ENCODE measurements at regions not wholly inside any gene's neighbourhood (a gene's known extent, or its start where the extent isn't known, plus 50 kb on each side); places are given as distances from the start of the nearest gene placed in this dataset.

- peaks cover 62% of the 10 kb centered on the region for H3K9me3 Mint-ChIP-seq
- H3K4me3 Mint-ChIP-seq: no peak overlapping the region
- no peak overlapping the region for H3K27ac Mint-ChIP-seq
- no peaks in the 10 kb centered on the region for H3K4me1 Mint-ChIP-seq
- ChIA-PET CTCF (no interaction called here), POLR2A (no interaction called here)
- ATAC-seq (no peak), DNase-seq (ENCODE audit: low spot score) (no peak)
- TF ChIP-seq TEAD1 (CRISPR knock-in tag; IDR thresholded peaks at IDR 0.05) (no peak), ELF4 (CRISPR knock-in tag; IDR thresholded peaks at IDR 0.05; ENCODE audit: low read depth) (no peak), PRDM15 (CRISPR knock-in tag; IDR thresholded peaks at IDR 0.05) (no peak), ATF3 (CRISPR knock-in tag; conservative IDR thresholded peaks at IDR 0.05) (no peak), ARID4B (CRISPR knock-in tag; IDR thresholded peaks at IDR 0.05; ENCODE audit: borderline replicate concordance) (no peak), ZNF263 (CRISPR knock-in tag; IDR thresholded peaks at IDR 0.05; ENCODE audit: low read depth) (no peak), FOXJ3 (CRISPR knock-in tag; IDR thresholded peaks at IDR 0.05; ENCODE audit: borderline replicate concordance) (no peak), NFE2L1 (CRISPR knock-in tag; IDR thresholded peaks at IDR 0.05) (no peak)
- TF ChIP-seq, protein P1, sequence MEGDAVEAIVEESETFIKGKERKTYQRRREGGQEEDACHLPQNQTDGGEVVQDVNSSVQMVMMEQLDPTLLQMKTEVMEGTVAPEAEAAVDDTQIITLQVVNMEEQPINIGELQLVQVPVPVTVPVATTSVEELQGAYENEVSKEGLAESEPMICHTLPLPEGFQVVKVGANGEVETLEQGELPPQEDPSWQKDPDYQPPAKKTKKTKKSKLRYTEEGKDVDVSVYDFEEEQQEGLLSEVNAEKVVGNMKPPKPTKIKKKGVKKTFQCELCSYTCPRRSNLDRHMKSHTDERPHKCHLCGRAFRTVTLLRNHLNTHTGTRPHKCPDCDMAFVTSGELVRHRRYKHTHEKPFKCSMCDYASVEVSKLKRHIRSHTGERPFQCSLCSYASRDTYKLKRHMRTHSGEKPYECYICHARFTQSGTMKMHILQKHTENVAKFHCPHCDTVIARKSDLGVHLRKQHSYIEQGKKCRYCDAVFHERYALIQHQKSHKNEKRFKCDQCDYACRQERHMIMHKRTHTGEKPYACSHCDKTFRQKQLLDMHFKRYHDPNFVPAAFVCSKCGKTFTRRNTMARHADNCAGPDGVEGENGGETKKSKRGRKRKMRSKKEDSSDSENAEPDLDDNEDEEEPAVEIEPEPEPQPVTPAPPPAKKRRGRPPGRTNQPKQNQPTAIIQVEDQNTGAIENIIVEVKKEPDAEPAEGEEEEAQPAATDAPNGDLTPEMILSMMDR (IDR thresholded peaks at IDR 0.05): no peak
- H3K36me3 Mint-ChIP-seq: peaks cover 8% of the 10 kb centered on the region; the same call in 1 of the 2 replicates
- H3K27me3 Mint-ChIP-seq (ENCODE audit: low read depth): no peaks in the 10 kb centered on the region
These were observed 157.5 kb upstream of the MON1B start for GRCh38 chr16:77033516-77033915.

- Mint-ChIP-seq H3K4me1 (no peaks in the 10 kb centered on the region), H3K4me3 (no peak overlapping the region), H3K27ac (no peak overlapping the region), H3K27me3 (ENCODE audit: low read depth) (no peaks in the 10 kb centered on the region), H3K9me3 (peaks cover 65% of the 10 kb centered on the region), H3K36me3 (peaks cover 10% of the 10 kb centered on the region; the same call in 1 of the 2 replicates)
- DNase-seq (ENCODE audit: low spot score) (no peak), ATAC-seq (no peak)
- TF ChIP-seq NFATC4 (CRISPR knock-in tag; IDR thresholded peaks at IDR 0.05) (no peak), ELF4 (CRISPR knock-in tag; IDR thresholded peaks at IDR 0.05; ENCODE audit: low read depth) (no peak), TCF7 (CRISPR knock-in tag; IDR thresholded peaks at IDR 0.05; ENCODE audit: low read depth) (no peak), CREB1 (CRISPR knock-in tag; IDR thresholded peaks at IDR 0.05) (no peak), ZNF671 (CRISPR knock-in tag; IDR thresholded peaks at IDR 0.05) (no peak)
- ChIA-PET CTCF (no interaction called here), POLR2A (no interaction called here)
These were observed 155.6 kb upstream of the MON1B start for GRCh38 chr16:77035361-77035760.

All from WTC11 (cell line).